Lower leg skin (tissue), 3 donors: ENCODE measurements at regions not wholly inside any gene's neighbourhood (a gene's known extent, or its start where the extent isn't known, plus 50 kb on each side); places are given as distances from the start of the nearest gene placed in this dataset.

Source experiments
- CTCF ChIP-seq, 3 donors: fragments of 450-650 bp; IDR thresholded peaks; one replicate each; pipeline ENCODE4 v1.5.1; 2016; ENCODE audit warnings: antibody characterized with exemption in 3 of 3, mild to moderate bottlenecking in 3 of 3, moderate library complexity in 2 of 3
- POLR2A ChIP-seq, 2 donors: fragments of 450-650 bp; IDR thresholded peaks; one replicate each; pipeline ENCODE4 v1.6.1; 2016 to 2017; ENCODE audit warnings: antibody characterized with exemption in 2 of 2, mild to moderate bottlenecking in 1 of 2, moderate library complexity in 1 of 2

- no peak for TF ChIP-seq CTCF (IDR thresholded peaks at IDR 0.05)
- TF ChIP-seq POLR2A (IDR thresholded peaks at IDR 0.05), result no peak
Measured at GRCh38 chr15:31498756-31499155, 172.1 kb downstream of the KLF13 start.
